ENCODE measurements at regions not wholly inside any gene's neighbourhood (a gene's known extent, or its start where the extent isn't known, plus 50 kb on each side); places are given as distances from the start of the nearest gene placed in this dataset.
"Not testable (repeated sequence)": the region's sequence is repeated elsewhere in the genome, so short reads cannot be mapped to it uniquely, and the experiment has no call there.

DNA sequence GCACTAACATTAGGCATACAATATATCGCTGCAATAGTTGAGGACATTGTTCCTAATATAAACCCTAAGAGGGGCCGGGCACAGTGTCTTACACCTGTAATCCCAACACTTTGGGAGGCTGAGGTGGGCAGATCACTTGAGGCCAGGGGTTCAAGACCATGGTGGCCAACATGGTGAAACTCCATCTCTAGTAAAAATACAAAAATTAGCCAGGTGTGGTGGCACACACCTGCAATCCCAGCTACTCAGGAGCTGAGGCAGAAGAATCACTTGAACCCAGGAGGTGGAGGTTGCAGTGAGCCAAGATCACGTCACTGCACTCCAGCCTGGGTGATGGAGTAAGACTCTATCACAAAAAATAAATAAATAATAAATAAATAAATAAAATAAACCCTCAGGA is 310.9 kb downstream of the GOLGA6L6 start:
- intact Hi-C loops (cut with micrococcal nuclease; ENCODE audit: unreplicated experiment); H3K4me3 ChIP-seq (ENCODE audit: low read depth in 2 of 2, low read length in 2 of 2); POLR2A ChIA-PET; H3K27ac ChIP-seq (ENCODE audit: low read length); in situ Hi-C loops (cut with HindIII; ENCODE audit: low pct_unique_long_range_greater_than_20kb, low sequenced_read_pairs); ATAC-seq; BruUV-seq (replicated peaks); DNase-seq (ENCODE audit: low read depth, low spot score); H3K9me3 ChIP-seq (ENCODE audit: control insufficient read depth, insufficient read depth, low read depth, low read length); H3K4me1 ChIP-seq (ENCODE audit: control insufficient read depth, insufficient read depth, low read length); CTCF ChIA-PET; H3K27me3 ChIP-seq (ENCODE audit: control insufficient read depth, insufficient read depth, low read length); H3K36me3 ChIP-seq (ENCODE audit: control insufficient read depth, insufficient read depth, low read length): not testable (repeated sequence)

DNA sequence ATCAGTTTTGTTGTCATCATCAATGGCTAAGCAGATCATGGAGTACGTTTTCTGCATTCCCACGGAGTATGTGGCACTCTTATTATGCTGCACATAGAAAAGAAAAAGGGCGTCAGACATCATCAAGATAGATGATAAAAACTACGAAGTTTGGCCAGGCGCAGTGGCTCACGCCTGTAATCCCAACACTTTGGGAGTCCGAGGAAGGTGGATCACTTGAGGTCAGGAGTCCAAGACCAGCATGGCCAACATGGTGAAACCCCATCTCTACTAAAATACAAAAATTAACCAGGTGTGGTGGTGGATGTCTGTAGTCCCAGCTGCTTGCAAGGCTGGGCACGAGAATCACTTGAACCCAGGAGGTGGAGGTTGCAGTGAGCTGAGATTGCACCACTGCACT is 312.8 kb downstream of the GOLGA6L6 start:
- H3K36me3 ChIP-seq (ENCODE audit: control insufficient read depth, insufficient read depth, low read length); BruUV-seq (replicated peaks); POLR2A ChIA-PET; ATAC-seq; H3K4me3 ChIP-seq (ENCODE audit: low read depth in 2 of 2, low read length in 2 of 2); DNase-seq (ENCODE audit: low read depth, low spot score); CTCF ChIA-PET; in situ Hi-C loops (cut with HindIII; ENCODE audit: low pct_unique_long_range_greater_than_20kb, low sequenced_read_pairs); H3K27ac ChIP-seq (ENCODE audit: low read length); H3K27me3 ChIP-seq (ENCODE audit: control insufficient read depth, insufficient read depth, low read length); H3K4me1 ChIP-seq (ENCODE audit: control insufficient read depth, insufficient read depth, low read length); H3K9me3 ChIP-seq (ENCODE audit: control insufficient read depth, insufficient read depth, low read depth, low read length); intact Hi-C loops (cut with micrococcal nuclease; ENCODE audit: unreplicated experiment): not testable (repeated sequence)

DNA sequence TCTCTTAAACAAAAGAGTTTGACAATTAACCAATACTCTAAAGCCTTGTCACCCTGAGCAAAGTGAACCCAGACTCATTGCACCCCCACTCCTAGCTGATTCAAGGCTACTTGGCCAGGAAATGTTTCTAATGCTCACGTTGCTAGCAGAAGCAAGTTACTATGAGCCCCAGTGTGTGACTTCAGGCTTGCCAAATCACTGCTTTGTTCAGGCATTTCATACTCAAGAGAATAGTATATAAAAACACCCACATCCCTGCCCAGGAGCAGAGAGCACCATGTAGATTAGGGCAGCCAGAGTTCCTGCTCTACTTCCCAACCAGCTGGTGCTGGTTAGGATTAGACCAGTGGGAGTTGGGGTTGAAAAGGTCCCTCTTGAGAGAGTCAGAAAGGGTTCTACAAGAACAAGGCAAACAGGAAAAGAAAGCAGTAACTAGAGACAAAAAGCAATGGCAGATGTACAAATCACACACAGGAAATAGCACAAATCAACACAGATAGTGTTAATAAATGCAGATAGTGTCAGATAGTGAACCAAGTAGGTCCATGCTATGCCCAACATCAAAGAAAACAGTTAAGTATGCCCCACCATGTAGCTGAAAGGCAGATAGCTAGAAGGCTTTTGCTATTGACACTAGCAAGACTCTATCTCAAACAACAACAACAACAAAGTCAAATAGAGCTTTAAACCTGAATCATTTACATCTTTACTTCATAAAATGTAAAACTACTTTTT is 314.3 kb downstream of the GOLGA6L6 start:
- POLR2A ChIA-PET; H3K9me3 ChIP-seq (ENCODE audit: control insufficient read depth, insufficient read depth, low read depth, low read length); H3K27ac ChIP-seq (ENCODE audit: low read length); intact Hi-C loops (cut with micrococcal nuclease; ENCODE audit: unreplicated experiment); ATAC-seq; in situ Hi-C loops (cut with HindIII; ENCODE audit: low pct_unique_long_range_greater_than_20kb, low sequenced_read_pairs); BruUV-seq (replicated peaks); H3K4me3 ChIP-seq (ENCODE audit: low read depth in 2 of 2, low read length in 2 of 2); H3K36me3 ChIP-seq (ENCODE audit: control insufficient read depth, insufficient read depth, low read length); H3K27me3 ChIP-seq (ENCODE audit: control insufficient read depth, insufficient read depth, low read length); H3K4me1 ChIP-seq (ENCODE audit: control insufficient read depth, insufficient read depth, low read length); DNase-seq (ENCODE audit: low read depth, low spot score): not testable (repeated sequence)
- CTCF ChIA-PET, result interaction anchor here (0.5 kb wide), 1 partner anchor 14 kb away, joined by 11 read pairs; no protein-coding TSS in a partner anchor

DNA sequence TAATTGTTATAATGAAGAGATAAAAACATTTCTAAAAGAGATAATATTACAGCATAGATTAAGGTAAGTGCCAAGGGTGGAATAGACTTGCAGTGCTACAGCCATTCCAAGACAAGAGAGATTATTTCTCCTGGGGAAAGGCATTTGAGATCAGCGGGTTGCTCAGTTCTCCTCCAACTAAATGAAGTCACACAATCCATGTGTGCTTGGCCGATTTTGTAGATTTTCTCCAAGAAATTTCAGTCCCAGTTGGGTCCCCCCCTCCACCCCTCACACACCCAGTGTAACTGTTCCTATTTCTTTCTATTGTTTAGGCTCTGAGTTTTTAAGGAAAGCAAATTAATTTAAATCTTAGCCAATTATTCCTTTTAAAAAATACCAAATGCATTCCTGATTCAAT is 315.1 kb downstream of the GOLGA6L6 start:
- intact Hi-C loops (cut with micrococcal nuclease; ENCODE audit: unreplicated experiment); in situ Hi-C loops (cut with HindIII; ENCODE audit: low pct_unique_long_range_greater_than_20kb, low sequenced_read_pairs); DNase-seq (ENCODE audit: low read depth, low spot score); POLR2A ChIA-PET; ATAC-seq; H3K36me3 ChIP-seq (ENCODE audit: control insufficient read depth, insufficient read depth, low read length); H3K9me3 ChIP-seq (ENCODE audit: control insufficient read depth, insufficient read depth, low read depth, low read length); H3K27me3 ChIP-seq (ENCODE audit: control insufficient read depth, insufficient read depth, low read length); H3K4me3 ChIP-seq (ENCODE audit: low read depth in 2 of 2, low read length in 2 of 2); H3K4me1 ChIP-seq (ENCODE audit: control insufficient read depth, insufficient read depth, low read length); BruUV-seq (replicated peaks); H3K27ac ChIP-seq (ENCODE audit: low read length); CTCF ChIA-PET: not testable (repeated sequence)

DNA sequence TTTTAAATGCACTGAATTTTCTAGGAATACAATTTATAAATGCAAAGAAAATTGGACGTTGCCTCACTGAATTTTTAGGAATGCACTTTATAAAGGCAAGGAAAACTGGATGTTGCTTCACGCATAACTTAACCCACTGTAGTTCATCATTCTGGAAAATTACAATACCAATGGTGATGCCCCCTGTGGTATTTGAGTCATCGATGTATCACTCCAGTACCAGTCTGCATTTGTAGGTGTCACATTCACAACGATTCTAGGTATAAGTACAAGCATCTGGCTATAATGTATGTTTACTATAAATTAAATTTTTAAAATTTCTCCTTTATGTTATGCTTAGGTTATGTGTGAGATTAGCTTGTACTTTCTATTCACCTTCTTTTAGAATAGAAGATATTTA is 320.5 kb downstream of the GOLGA6L6 start:
- H3K27me3 ChIP-seq (ENCODE audit: control insufficient read depth, insufficient read depth, low read length); DNase-seq (ENCODE audit: low read depth, low spot score); H3K27ac ChIP-seq (ENCODE audit: low read length); H3K4me1 ChIP-seq (ENCODE audit: control insufficient read depth, insufficient read depth, low read length); H3K9me3 ChIP-seq (ENCODE audit: control insufficient read depth, insufficient read depth, low read depth, low read length); H3K36me3 ChIP-seq (ENCODE audit: control insufficient read depth, insufficient read depth, low read length); BruUV-seq (replicated peaks); H3K4me3 ChIP-seq (ENCODE audit: low read depth in 2 of 2, low read length in 2 of 2); CTCF ChIA-PET; POLR2A ChIA-PET; intact Hi-C loops (cut with micrococcal nuclease; ENCODE audit: unreplicated experiment); ATAC-seq; in situ Hi-C loops (cut with HindIII; ENCODE audit: low pct_unique_long_range_greater_than_20kb, low sequenced_read_pairs): not testable (repeated sequence)

DNA sequence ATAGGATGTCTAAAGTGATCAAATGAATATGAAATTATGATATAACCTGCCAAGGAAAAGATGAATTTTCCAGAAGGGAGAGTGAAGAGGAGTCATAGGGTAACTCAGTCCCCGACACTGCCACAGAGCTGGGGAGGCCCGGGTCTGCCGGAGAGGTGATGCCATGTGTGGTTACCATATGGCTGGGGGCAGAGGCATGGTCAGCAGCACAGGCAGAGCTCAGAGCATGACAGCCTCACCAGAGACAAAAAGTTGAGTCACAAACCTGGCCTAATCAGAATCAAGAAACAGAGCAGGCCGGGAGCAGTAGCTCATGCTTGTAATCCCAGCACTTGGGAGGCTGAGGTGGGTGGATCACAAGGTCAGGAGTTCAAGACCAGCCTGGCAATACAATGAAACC is 322.4 kb downstream of the GOLGA6L6 start:
- DNase-seq (ENCODE audit: low read depth, low spot score); H3K27me3 ChIP-seq (ENCODE audit: control insufficient read depth, insufficient read depth, low read length); H3K27ac ChIP-seq (ENCODE audit: low read length); H3K4me3 ChIP-seq (ENCODE audit: low read depth in 2 of 2, low read length in 2 of 2); in situ Hi-C loops (cut with HindIII; ENCODE audit: low pct_unique_long_range_greater_than_20kb, low sequenced_read_pairs); H3K36me3 ChIP-seq (ENCODE audit: control insufficient read depth, insufficient read depth, low read length); CTCF ChIA-PET; intact Hi-C loops (cut with micrococcal nuclease; ENCODE audit: unreplicated experiment); ATAC-seq; BruUV-seq (replicated peaks); POLR2A ChIA-PET; H3K4me1 ChIP-seq (ENCODE audit: control insufficient read depth, insufficient read depth, low read length); H3K9me3 ChIP-seq (ENCODE audit: control insufficient read depth, insufficient read depth, low read depth, low read length): not testable (repeated sequence)

DNA sequence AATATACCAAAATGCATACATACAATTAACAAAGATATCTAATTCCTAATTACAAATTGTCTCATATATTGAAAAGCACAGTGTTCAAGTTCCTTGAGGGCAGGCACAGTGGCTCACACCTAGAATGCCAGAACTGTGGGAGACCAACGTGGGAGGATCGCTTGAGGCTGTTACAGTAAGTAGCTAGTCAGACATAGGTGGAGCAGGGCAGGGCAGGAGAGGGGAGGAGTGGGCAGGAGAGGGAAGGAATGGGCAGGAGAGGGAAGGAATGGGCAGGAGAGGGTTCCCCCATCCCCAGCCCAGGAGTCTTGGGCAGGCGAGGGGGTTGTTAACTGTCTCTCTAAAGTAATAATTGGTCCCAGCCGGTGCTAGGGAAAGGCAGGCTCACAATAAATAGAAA is 325.9 kb downstream of the GOLGA6L6 start:
- H3K36me3 ChIP-seq (ENCODE audit: control insufficient read depth, insufficient read depth, low read length); CTCF ChIA-PET; ATAC-seq; POLR2A ChIA-PET; H3K27ac ChIP-seq (ENCODE audit: low read length); intact Hi-C loops (cut with micrococcal nuclease; ENCODE audit: unreplicated experiment); DNase-seq (ENCODE audit: low read depth, low spot score); BruUV-seq (replicated peaks); H3K27me3 ChIP-seq (ENCODE audit: control insufficient read depth, insufficient read depth, low read length); H3K9me3 ChIP-seq (ENCODE audit: control insufficient read depth, insufficient read depth, low read depth, low read length); H3K4me3 ChIP-seq (ENCODE audit: low read depth in 2 of 2, low read length in 2 of 2); H3K4me1 ChIP-seq (ENCODE audit: control insufficient read depth, insufficient read depth, low read length); in situ Hi-C loops (cut with HindIII; ENCODE audit: low pct_unique_long_range_greater_than_20kb, low sequenced_read_pairs): not testable (repeated sequence)

DNA sequence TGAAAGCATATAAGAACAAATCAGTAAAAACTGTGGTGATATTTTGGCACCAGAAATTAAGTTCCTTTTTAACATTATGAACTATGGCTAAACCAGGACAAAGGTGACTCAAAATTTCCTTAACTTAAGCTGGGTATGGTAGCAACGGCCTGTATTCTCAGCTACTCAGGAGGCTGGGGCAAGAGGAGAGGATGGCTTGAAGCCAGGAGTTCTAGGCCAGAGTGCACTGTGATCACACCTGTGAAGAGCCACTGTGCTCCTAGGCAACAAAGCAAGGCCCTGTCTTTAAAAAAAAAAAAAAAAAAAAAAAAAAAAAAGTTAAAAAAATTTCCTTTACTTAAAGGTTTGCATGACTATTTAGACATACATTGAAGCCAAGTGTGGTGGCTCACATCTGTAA is 327.5 kb downstream of the GOLGA6L6 start:
- H3K9me3 ChIP-seq (ENCODE audit: control insufficient read depth, insufficient read depth, low read depth, low read length); POLR2A ChIA-PET; H3K36me3 ChIP-seq (ENCODE audit: control insufficient read depth, insufficient read depth, low read length); DNase-seq (ENCODE audit: low read depth, low spot score); CTCF ChIA-PET; H3K27me3 ChIP-seq (ENCODE audit: control insufficient read depth, insufficient read depth, low read length); H3K27ac ChIP-seq (ENCODE audit: low read length); H3K4me3 ChIP-seq (ENCODE audit: low read depth in 2 of 2, low read length in 2 of 2); ATAC-seq; intact Hi-C loops (cut with micrococcal nuclease; ENCODE audit: unreplicated experiment); in situ Hi-C loops (cut with HindIII; ENCODE audit: low pct_unique_long_range_greater_than_20kb, low sequenced_read_pairs); BruUV-seq (replicated peaks); H3K4me1 ChIP-seq (ENCODE audit: control insufficient read depth, insufficient read depth, low read length): not testable (repeated sequence)

Data from Panc1 (cell line).